Stomach (tissue), 8 donors: ENCODE measurements at regions not wholly inside any gene's neighbourhood (a gene's known extent, or its start where the extent isn't known, plus 50 kb on each side); places are given as distances from the start of the nearest gene placed in this dataset.

Source experiments
- DNase-seq, 2 donors: peaks; one replicate each; pipeline versions ENCODE4 v3.0.0 to v3.0.0-alpha.2; 2013 to 2019
- H3K27ac ChIP-seq, 5 donors: fragments of 200-600 bp in 4 of 5; sonication (generic) in 4 of 5; one replicate each; pipeline ENCODE4 v1.5.1; 2013 to 2019; ENCODE audit warnings: mild to moderate bottlenecking in 1 of 5, moderate library complexity in 1 of 5
- H3K27me3 ChIP-seq, 3 donors: fragments of 200-600 bp; sonication (generic); one replicate each; pipeline ENCODE4 v1.5.1; 2017 to 2019; ENCODE audit warnings: mixed run types in 1 of 3
- H3K36me3 ChIP-seq, 4 donors: fragments of 200-600 bp; sonication (generic); 1 replicate in 3 of 4; 2 replicates in 1 of 4; pipeline ENCODE4 v1.5.1; 2016 to 2019
- H3K4me1 ChIP-seq, 4 donors: fragments of 200-600 bp; sonication (generic); one replicate each; pipeline ENCODE4 v1.5.1; 2016 to 2019
- H3K4me3 ChIP-seq, 4 donors: fragments of 200-600 bp; sonication (generic) in 3 of 4; one replicate each; pipeline ENCODE4 v1.5.1; 2016 to 2019; ENCODE audit warnings: mild to moderate bottlenecking in 1 of 4
- H3K9me3 ChIP-seq, 4 donors: fragments of 200-600 bp; sonication (generic); one replicate each; pipeline ENCODE4 v1.5.1; 2016 to 2019
- CTCF ChIP-seq, 7 experiments: fragments of 450-650 bp in 4 of 7; fragments of 200-600 bp in 3 of 7; sonication (generic) in 3 of 7; IDR thresholded peaks; one replicate each; pipeline ENCODE4 v1.5.1; 2016 to 2019; ENCODE audit warnings: antibody characterized with exemption in 7 of 7, control low read depth in 2 of 7, mild to moderate bottlenecking in 1 of 7
- EP300 ChIP-seq: sonication (generic); formaldehyde crosslinking; IDR thresholded peaks from one replicate; pipeline ENCODE4 v1.6.1; 2017; ENCODE audit warnings: antibody characterized with exemption
- POLR2A ChIP-seq, 4 donors: fragments of 450-650 bp; IDR thresholded peaks; one replicate each; pipeline ENCODE4 v1.6.1; 2016; ENCODE audit warnings: antibody characterized with exemption in 4 of 4, control low read depth in 2 of 4, mild to moderate bottlenecking in 1 of 4, moderate library complexity in 1 of 4
- POLR2AphosphoS5 ChIP-seq, 3 donors: sonication (generic); formaldehyde crosslinking; IDR thresholded peaks; one replicate each; pipeline ENCODE4 v1.6.1; 2016; ENCODE audit warnings: antibody characterized with exemption in 3 of 3
- WGBS, 5 donors: extraction: QIAGEN DNeasy Blood & Tissue Kit in 3 of 5; methylation state at CpG; one replicate each; pipeline versions ENCODE4 v1.1.5 to v1.1.7; 2013 to 2018; 5-methylcytosine and 5-hydroxymethylcytosine counted together
- intact Hi-C: fragments of 100-400 bp; cut with DNase I; formaldehyde crosslinking; loops from one replicate; pipeline ENCODE4 v1.15.1; 2023; ENCODE audit warnings: low total_unique reads
- donor health status: healthy with polysubstance abuse.
- donor health status: Bipolar disorder and iron deficiency.
- donor health status: healthy.

- H3K36me3 ChIP-seq = no peaks in the 10 kb centered on the region
- DNase-seq = no peak
- no peaks in the 10 kb centered on the region for H3K27me3 ChIP-seq
- intact Hi-C loops = no loop called here
- no peak overlapping the region for H3K27ac ChIP-seq
- H3K4me3 ChIP-seq = no peak overlapping the region
- TF ChIP-seq EP300 (no peak), POLR2A (IDR thresholded peaks at IDR 0.05) (no peak), CTCF (IDR thresholded peaks at IDR 0.05) (no peak), POLR2AphosphoS5 (IDR thresholded peaks at IDR 0.05) (no peak)
- no peaks in the 10 kb centered on the region for H3K4me1 ChIP-seq
- 76 to 85% (median 80%) methylated on average over 2 of the region's 2 CpGs for WGBS, 5 donors
- no peaks in the 10 kb centered on the region for H3K9me3 ChIP-seq
Observed at GRCh38 chr18:71329563-71329962, 1040.7 kb downstream of the SOCS6 start.

- Histone ChIP-seq H3K36me3 (no peaks in the 10 kb centered on the region), H3K9me3 (no peaks in the 10 kb centered on the region), H3K4me1 (no peaks in the 10 kb centered on the region), H3K27me3 (no peaks in the 10 kb centered on the region), H3K27ac (no peak overlapping the region), H3K4me3 (no peak overlapping the region)
- 91 to 97% (median 95%) methylated on average over 3 of the region's 3 CpGs for WGBS, 5 donors
- intact Hi-C loops = no loop called here
- no peak for DNase-seq
- TF ChIP-seq POLR2AphosphoS5 (IDR thresholded peaks at IDR 0.05) (no peak), POLR2A (IDR thresholded peaks at IDR 0.05) (no peak), CTCF (IDR thresholded peaks at IDR 0.05) (no peak), EP300 (no peak)
Observed at GRCh38 chr18:71329114-71329513, 1040.3 kb downstream of the SOCS6 start.

- Histone ChIP-seq H3K27ac (no peak overlapping the region), H3K9me3 (no peaks in the 10 kb centered on the region), H3K4me3 (no peak overlapping the region), H3K4me1 (no peaks in the 10 kb centered on the region), H3K36me3 (no peaks in the 10 kb centered on the region), H3K27me3 (no peaks in the 10 kb centered on the region)
- TF ChIP-seq POLR2A (IDR thresholded peaks at IDR 0.05) (no peak), CTCF (IDR thresholded peaks at IDR 0.05) (no peak), EP300 (no peak), POLR2AphosphoS5 (IDR thresholded peaks at IDR 0.05) (no peak)
- intact Hi-C loops = no loop called here
- 24 to 34% (median 32%) methylated on average over 1 of the region's 1 CpG for WGBS, 5 donors
- no peak for DNase-seq
Observed at GRCh38 chr18:71327850-71328249, 1039.0 kb downstream of the SOCS6 start.

GRCh38 chr18:71327441-71327840 lies 1038.6 kb downstream of the SOCS6 start:
- WGBS, 5 donors = 58 to 69% (median 67%) methylated on average over 5 of the region's 5 CpGs
- H3K4me1 ChIP-seq = no peaks in the 10 kb centered on the region
- H3K27ac ChIP-seq = no peak overlapping the region
- no peak for DNase-seq
- no peak for TF ChIP-seq EP300
- no peak for TF ChIP-seq CTCF (IDR thresholded peaks at IDR 0.05)
- TF ChIP-seq POLR2AphosphoS5 (IDR thresholded peaks at IDR 0.05) = no peak
- no peak for TF ChIP-seq POLR2A (IDR thresholded peaks at IDR 0.05)
- H3K27me3 ChIP-seq = no peaks in the 10 kb centered on the region
- intact Hi-C loops = no loop called here
- H3K36me3 ChIP-seq = no peaks in the 10 kb centered on the region
- H3K9me3 ChIP-seq = no peaks in the 10 kb centered on the region
- no peak overlapping the region for H3K4me3 ChIP-seq
